VCaP (cell line): ENCODE measurements at regions not wholly inside any gene's neighbourhood (a gene's known extent, or its start where the extent isn't known, plus 50 kb on each side); places are given as distances from the start of the nearest gene placed in this dataset.

ENCODE experiments used
- H3K27ac ChIP-seq: fragments of 450-650 bp; 2 replicates; pipeline ENCODE4 v1.5.1; 2017
- TF ChIP-seq, protein P1 (sequence below): fragments of 450-650 bp; conservative IDR thresholded peaks from 2 replicates; pipeline ENCODE4 v1.5.1; 2017; ENCODE audit warnings: mild to moderate bottlenecking, moderate library complexity

DNA sequence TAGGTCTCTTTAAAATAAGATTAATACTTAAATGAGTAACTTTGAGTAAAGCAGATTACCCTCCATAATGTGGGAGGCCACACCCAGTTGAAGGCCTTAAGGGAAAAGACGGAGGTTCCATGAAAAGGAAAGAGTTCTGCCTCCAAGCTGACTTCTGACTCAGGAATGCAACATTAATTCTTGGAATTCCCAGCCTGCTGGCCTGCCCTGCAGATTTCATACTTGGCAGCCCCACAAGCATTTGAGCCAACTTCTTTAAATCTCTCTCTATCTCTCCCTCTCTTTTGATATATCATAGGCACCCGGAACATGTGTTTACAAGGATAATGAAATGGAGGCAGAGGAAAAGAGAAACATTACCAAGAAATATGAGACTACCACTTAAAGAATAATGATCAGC lies 902.3 kb upstream of the MIR17HG start:
- no peak overlapping the region for H3K27ac ChIP-seq
- TF ChIP-seq, protein P1, sequence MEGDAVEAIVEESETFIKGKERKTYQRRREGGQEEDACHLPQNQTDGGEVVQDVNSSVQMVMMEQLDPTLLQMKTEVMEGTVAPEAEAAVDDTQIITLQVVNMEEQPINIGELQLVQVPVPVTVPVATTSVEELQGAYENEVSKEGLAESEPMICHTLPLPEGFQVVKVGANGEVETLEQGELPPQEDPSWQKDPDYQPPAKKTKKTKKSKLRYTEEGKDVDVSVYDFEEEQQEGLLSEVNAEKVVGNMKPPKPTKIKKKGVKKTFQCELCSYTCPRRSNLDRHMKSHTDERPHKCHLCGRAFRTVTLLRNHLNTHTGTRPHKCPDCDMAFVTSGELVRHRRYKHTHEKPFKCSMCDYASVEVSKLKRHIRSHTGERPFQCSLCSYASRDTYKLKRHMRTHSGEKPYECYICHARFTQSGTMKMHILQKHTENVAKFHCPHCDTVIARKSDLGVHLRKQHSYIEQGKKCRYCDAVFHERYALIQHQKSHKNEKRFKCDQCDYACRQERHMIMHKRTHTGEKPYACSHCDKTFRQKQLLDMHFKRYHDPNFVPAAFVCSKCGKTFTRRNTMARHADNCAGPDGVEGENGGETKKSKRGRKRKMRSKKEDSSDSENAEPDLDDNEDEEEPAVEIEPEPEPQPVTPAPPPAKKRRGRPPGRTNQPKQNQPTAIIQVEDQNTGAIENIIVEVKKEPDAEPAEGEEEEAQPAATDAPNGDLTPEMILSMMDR, result no peak

DNA sequence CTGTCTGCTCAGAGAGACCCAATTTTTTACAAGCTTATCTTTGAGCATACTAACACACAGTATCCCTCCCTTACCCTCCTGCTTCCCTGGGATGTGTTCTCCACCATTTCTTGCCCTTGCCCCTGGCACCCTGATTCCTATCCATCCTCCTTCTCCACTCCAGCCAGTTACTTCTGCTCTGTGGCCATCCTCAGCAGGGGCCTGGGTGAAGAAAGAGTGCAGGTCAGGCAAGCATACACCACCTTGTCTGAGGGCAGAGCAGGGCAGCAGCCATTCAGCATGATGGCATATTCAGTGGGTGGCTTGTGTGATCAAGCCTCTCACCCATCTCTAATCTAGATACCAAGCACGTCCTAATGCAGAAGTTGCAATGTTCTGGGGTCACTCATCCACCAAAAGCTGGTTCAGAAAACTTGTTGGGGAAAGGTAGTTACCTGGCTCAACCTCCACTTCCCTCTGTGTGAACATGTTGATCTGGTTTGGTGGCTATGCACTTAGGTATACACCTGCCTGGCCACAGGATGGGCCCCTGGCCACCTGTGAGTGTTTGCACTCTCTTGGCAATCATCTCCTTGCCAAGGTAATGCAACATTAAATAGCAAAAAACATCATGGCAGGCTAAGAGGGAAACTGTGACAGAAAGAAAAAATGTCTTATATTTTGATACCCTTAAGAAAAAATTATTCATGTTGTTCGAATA lies 900.3 kb upstream of the MIR17HG start:
- no peak overlapping the region for H3K27ac ChIP-seq
- TF ChIP-seq, protein P1, result no peak

DNA sequence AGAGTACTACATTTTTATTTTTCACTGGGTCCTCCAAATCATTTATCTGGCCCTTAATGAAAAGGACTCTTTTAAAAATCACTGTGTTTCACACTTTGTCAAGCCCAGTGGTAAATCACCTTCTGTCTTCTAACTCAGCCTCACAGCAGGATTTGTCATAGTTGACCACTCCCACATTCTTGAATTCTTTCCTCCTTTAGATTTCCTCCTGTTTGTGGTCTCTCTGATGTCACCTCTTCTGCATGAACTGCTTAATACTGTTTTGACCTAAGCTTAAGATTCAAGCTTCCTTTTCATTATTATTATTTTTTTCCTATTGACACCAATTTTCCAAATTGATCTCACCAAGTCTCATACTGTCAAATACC lies 899.8 kb upstream of the MIR17HG start:
- no peak overlapping the region for H3K27ac ChIP-seq
- TF ChIP-seq, protein P1, result no peak

GRCh38 chr13:90448466-90449037 lies 898.9 kb upstream of the MIR17HG start:
- H3K27ac ChIP-seq, result no peak overlapping the region
- TF ChIP-seq, protein P1, result no peak

DNA sequence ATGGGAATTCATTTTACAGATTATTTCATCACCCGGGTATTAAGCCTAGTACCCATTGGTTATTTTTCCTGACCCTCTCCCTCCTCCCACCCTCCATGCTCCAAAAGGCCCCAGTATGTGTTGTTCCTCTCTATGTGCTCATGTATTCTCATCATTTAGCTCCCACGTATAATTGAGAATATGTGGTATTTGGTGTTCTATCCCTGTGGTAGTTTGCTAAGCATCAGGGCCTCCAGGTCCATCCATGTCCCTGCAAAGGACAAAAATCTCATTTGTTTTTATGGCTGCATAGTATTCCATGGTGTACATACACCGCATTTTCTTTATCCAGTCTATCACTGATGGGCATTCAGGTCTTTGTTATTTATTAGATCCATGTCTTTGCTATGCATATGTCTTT lies 894.1 kb upstream of the MIR17HG start:
- TF ChIP-seq, protein P1, result no peak
- no peak overlapping the region for H3K27ac ChIP-seq

- TF ChIP-seq, protein P1, result no peak
- no peak overlapping the region for H3K27ac ChIP-seq
These were observed 893.4 kb upstream of the MIR17HG start for GRCh38 chr13:90454002-90454636.

DNA sequence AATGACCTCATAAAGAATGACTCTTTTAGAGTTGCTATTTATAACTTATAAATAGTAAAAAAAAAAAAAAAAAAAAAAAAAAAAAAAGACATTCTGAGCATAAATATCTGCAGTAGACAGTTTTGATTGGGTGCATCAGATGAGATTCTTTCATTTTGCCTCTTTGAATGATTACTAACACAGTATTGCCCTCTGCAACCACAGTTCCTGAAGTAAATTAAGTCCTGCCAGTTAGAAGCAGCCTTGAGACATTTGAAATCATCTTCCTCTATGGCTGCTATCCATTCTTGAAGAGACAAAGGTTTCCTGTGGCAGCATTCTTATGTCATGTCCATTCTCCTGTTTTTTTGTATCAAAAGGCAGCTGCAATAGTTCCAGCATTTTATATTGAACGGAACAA lies 892.4 kb upstream of the MIR17HG start:
- H3K27ac ChIP-seq, result no peak overlapping the region
- TF ChIP-seq, protein P1, result no peak
